Memory B cell (primary cell): ENCODE measurements at regions not wholly inside any gene's neighbourhood (a gene's known extent, or its start where the extent isn't known, plus 50 kb on each side); places are given as distances from the start of the nearest gene placed in this dataset.
"Not testable (repeated sequence)": the region's sequence is repeated elsewhere in the genome, so short reads cannot be mapped to it uniquely, and the experiment has no call there.

Experiments used
- ATAC-seq: fragments of 150-1000 bp; cut with Tn5 transposase; 2 replicates; pipeline ENCODE4 v1.10.0; 2021; ENCODE audit warnings: low read depth, mild to moderate bottlenecking, moderate library complexity
- DNase-seq, 2 donors: peaks; one replicate each; pipeline ENCODE4 v3.0.0; 2022; ENCODE audit warnings: low spot score in 2 of 2
- H3K27ac Mint-ChIP-seq: one replicate; pipeline ENCODE4 v1.8.0; 2022; ENCODE audit warnings: mild to moderate bottlenecking, moderate library complexity, mixed read lengths
- H3K27me3 Mint-ChIP-seq: one replicate; pipeline ENCODE4 v1.8.0; 2022; ENCODE audit warnings: mixed read lengths
- H3K36me3 Mint-ChIP-seq: one replicate; pipeline ENCODE4 v1.8.0; 2022; ENCODE audit warnings: mild to moderate bottlenecking, mixed read lengths
- H3K4me1 Mint-ChIP-seq: one replicate; pipeline ENCODE4 v1.8.0; 2022; ENCODE audit warnings: mixed read lengths
- H3K4me3 Mint-ChIP-seq: one replicate; pipeline ENCODE4 v1.8.0; 2022; ENCODE audit warnings: mild to moderate bottlenecking, moderate library complexity, mixed read lengths
- H3K9me3 Mint-ChIP-seq: one replicate; pipeline ENCODE4 v1.8.0; 2022; ENCODE audit warnings: mixed read lengths

DNA sequence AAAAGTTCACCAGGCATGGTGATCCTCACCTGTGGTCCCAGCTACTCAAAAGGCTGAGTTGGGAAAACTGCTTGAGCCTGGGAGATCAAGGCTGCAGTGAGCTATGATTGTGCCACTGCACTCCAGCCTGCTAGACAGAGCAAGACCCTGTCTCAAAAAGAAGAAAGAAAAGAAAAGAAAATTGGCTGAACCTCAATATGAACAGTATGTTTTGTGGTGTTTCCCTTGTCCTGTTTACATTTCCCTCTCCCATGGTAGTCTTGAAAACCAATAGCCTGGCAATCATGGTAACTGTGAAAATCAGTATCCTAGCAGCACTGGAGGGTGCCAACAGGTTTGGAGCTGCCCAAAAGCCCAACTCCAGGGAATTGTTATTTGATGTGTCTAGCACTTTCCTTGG lies 174.1 kb upstream of the NR4A3 start:
- H3K4me3 Mint-ChIP-seq, result no peak overlapping the region
- H3K4me1 Mint-ChIP-seq, result peaks cover 5% of the 10 kb centered on the region

DNA sequence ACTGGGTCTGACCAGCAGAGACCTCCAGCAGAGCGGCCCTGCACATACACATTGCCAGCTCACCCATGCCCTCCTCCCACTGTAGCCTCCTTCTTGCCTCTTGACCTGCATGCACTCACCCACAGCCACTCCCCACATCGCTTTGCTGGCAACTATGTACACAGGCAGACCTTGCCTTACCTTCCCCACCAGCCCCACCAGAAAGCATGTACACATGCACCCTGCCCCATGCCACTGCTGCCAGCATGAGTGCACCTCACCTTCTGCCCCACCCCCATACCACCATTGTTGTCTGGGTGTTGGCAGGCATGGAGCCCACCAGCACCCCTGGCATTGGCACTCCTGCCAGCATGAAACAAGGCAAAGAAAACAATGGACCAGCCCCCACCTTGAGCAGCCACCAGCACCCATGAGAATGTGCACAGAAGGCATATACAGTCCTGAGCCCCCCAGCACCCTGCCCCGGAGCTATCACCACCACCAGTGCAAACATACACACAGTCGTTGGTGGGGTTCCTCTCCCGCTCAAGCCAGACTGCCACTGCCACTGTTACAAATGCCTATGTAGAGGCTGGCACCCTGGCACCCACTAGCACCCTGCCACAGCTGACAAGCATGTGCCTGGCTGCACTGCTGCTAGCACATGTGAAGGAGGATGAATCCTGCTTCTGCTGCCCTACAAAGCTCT lies 171.4 kb upstream of the NR4A3 start:
- no peaks in the 10 kb centered on the region for H3K27me3 Mint-ChIP-seq
- no peak overlapping the region for H3K27ac Mint-ChIP-seq
- DNase-seq (no peak), ATAC-seq (no peak)
- H3K4me1 Mint-ChIP-seq, result peaks cover 2% of the 10 kb centered on the region
- no peak overlapping the region for H3K4me3 Mint-ChIP-seq
- peaks cover 2% of the 10 kb centered on the region for H3K36me3 Mint-ChIP-seq
- H3K9me3 Mint-ChIP-seq, result peaks cover 9% of the 10 kb centered on the region

More for the DNA sequence above, 174.1 kb upstream of the NR4A3 start:
- Mint-ChIP-seq H3K9me3 (peaks cover 6% of the 10 kb centered on the region), H3K27ac (no peak overlapping the region), H3K27me3 (no peaks in the 10 kb centered on the region), H3K36me3 (no peaks in the 10 kb centered on the region)
- no peak for DNase-seq
- ATAC-seq, result no peak

DNA sequence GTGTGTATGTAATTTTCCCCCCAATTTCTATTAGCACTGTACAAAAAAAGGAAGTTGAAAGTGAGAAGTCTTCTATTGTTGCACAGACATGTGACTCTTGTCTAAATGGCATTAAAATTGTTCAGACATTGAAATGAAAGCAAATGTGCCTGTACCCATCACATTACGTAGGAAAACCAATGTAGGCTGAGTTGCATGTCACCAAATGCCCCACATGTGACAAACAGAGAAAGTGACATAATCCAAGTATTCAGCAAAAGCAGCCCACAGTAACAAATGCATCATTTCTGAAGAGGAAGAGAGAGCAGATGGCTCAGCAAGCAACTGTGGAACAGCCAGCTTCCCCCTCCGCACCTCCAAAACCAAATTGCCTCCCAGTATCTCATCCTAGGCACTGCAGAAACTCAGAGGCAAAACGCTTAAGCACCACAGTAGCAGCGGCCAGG lies 161.5 kb upstream of the NR4A3 start:
- peaks cover 12% of the 10 kb centered on the region for H3K4me1 Mint-ChIP-seq
- H3K36me3 Mint-ChIP-seq, result no peaks in the 10 kb centered on the region
- H3K4me3 Mint-ChIP-seq, result peak overlapping the region; percentile 52
- peak; percentile 89 for ATAC-seq
- H3K27me3 Mint-ChIP-seq, result no peaks in the 10 kb centered on the region
- peak; percentile 38 to 67 for DNase-seq
- H3K27ac Mint-ChIP-seq, result peak overlapping the region; percentile 88
- H3K9me3 Mint-ChIP-seq, result peaks cover 2% of the 10 kb centered on the region

DNA sequence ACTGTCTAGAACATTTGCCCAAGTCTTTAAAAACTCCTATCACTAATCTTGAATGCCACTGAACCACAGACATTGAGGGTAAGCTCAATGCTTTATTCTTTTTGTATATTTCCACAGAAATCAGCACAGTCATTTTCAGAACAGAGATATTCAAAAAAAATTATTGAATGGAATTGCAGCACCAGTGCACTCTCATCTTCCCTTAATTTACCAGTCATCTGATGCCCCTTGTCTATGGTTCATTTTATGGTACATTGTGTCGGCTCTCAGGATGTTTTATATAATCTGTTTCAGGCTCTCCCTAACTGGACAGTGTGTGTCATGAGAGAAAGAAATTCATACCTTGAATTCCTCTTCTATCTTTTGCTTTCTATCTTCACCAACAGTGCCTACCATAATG lies 158.4 kb upstream of the NR4A3 start:
- Mint-ChIP-seq H3K27me3 (no peaks in the 10 kb centered on the region), H3K9me3 (peaks cover 2% of the 10 kb centered on the region), H3K4me1 (peaks cover 16% of the 10 kb centered on the region), H3K4me3 (no peak overlapping the region), H3K27ac (peak overlapping the region; percentile 14), H3K36me3 (no peaks in the 10 kb centered on the region)
- DNase-seq, result no peak
- ATAC-seq, result no peak

- peaks cover 16% of the 10 kb centered on the region for H3K4me1 Mint-ChIP-seq
- ATAC-seq (no peak), DNase-seq (no peak)
- H3K36me3 Mint-ChIP-seq, result no peaks in the 10 kb centered on the region
- H3K27ac Mint-ChIP-seq, result no peak overlapping the region
- no peak overlapping the region for H3K4me3 Mint-ChIP-seq
- H3K9me3 Mint-ChIP-seq, result peaks cover 2% of the 10 kb centered on the region
- no peaks in the 10 kb centered on the region for H3K27me3 Mint-ChIP-seq
Measured at GRCh38 chr9:99663856-99664255, 157.8 kb upstream of the NR4A3 start.

DNA sequence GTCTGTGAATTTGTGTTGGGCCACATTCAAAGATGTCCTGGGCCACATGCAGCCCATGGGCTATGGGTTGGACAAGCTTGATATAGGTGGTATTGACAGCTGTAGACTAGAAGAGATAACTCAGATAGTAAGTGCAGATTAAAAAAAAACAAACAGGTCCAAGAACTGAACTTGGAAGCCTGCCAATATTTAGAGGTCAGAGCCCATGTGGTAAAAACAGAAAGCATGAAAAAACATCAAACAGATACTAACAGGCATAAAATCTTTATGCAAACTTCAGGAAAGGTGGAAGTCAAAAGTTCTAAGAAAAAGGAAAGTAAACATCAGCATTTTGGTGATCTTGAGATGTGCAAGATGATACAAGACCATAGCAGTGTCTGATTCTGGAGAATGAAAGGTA lies 155.1 kb upstream of the NR4A3 start:
- Mint-ChIP-seq H3K4me3 (no peak overlapping the region), H3K27me3 (peaks cover 4% of the 10 kb centered on the region), H3K4me1 (peaks cover 4% of the 10 kb centered on the region), H3K27ac (no peak overlapping the region), H3K36me3 (no peaks in the 10 kb centered on the region), H3K9me3 (no peaks in the 10 kb centered on the region)
- DNase-seq (no peak), ATAC-seq (peak; percentile 26)

GRCh38 chr9:99670886-99671285 lies 150.8 kb upstream of the NR4A3 start:
- not testable (repeated sequence) for ATAC-seq, H3K9me3 Mint-ChIP-seq, DNase-seq, H3K4me3 Mint-ChIP-seq, H3K4me1 Mint-ChIP-seq, H3K36me3 Mint-ChIP-seq, H3K27me3 Mint-ChIP-seq, H3K27ac Mint-ChIP-seq

DNA sequence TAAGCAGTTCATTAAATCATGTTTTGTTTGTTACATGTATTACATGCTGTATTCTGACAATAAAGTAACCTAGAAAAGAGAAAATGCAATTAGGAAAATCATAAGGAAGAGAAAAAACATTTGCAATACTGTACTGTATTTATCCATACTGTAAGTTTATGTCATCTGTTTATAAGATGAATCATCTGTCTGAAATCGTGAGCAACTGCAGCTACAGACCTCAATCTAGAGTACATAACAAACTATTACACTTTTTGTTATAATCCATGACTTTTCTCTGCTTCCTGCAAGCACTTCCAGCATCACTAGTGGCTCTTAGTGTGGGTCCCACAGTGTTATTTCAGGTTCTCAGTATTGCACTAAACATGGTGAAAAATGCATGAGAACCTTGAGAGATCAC lies 144.4 kb upstream of the NR4A3 start:
- no peak overlapping the region for H3K27ac Mint-ChIP-seq
- peaks cover under 1% of the 10 kb centered on the region for H3K4me1 Mint-ChIP-seq
- no peak for DNase-seq
- H3K4me3 Mint-ChIP-seq, result no peak overlapping the region
- H3K36me3 Mint-ChIP-seq, result peaks cover 6% of the 10 kb centered on the region
- H3K9me3 Mint-ChIP-seq, result peaks cover 8% of the 10 kb centered on the region
- no peak for ATAC-seq
- peaks cover 4% of the 10 kb centered on the region for H3K27me3 Mint-ChIP-seq

GRCh38 chr9:99678566-99678965 lies 143.1 kb upstream of the NR4A3 start:
- peaks cover 1% of the 10 kb centered on the region for H3K27me3 Mint-ChIP-seq
- peaks cover 13% of the 10 kb centered on the region for H3K9me3 Mint-ChIP-seq
- no peak overlapping the region for H3K27ac Mint-ChIP-seq
- DNase-seq, result no peak
- ATAC-seq, result no peak
- peaks cover 10% of the 10 kb centered on the region for H3K36me3 Mint-ChIP-seq
- no peak overlapping the region for H3K4me3 Mint-ChIP-seq
- peaks cover 3% of the 10 kb centered on the region for H3K4me1 Mint-ChIP-seq

- Mint-ChIP-seq H3K4me3 (no peak overlapping the region), H3K27ac (no peak overlapping the region), H3K36me3 (peaks cover 10% of the 10 kb centered on the region), H3K9me3 (peaks cover 13% of the 10 kb centered on the region), H3K27me3 (peaks cover 1% of the 10 kb centered on the region), H3K4me1 (peaks cover 3% of the 10 kb centered on the region)
- no peak for DNase-seq
- no peak for ATAC-seq
Measured at GRCh38 chr9:99680191-99680590, 141.5 kb upstream of the NR4A3 start.

DNA sequence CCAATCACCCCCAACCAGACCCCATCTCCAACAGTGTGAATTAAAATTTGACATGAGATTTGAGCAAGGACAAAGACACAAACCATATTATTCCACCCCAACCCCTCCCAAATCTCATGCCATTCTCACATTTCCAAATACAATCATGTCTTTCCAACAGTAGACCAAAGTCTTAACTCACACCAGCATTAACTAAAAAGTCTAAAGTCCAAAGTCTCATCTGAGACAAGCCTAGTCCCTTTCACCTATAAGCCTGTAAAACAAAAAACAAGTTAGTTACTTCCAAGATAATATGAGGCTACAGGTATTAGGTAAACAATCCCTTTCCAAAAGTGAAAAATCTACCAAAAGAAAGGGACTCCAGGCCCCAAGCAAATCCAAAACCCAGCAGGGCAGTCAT lies 140.6 kb upstream of the NR4A3 start:
- H3K9me3 Mint-ChIP-seq, result peaks cover 8% of the 10 kb centered on the region
- peaks cover 1% of the 10 kb centered on the region for H3K27me3 Mint-ChIP-seq
- peaks cover 3% of the 10 kb centered on the region for H3K4me1 Mint-ChIP-seq
- no peak overlapping the region for H3K4me3 Mint-ChIP-seq
- no peak for ATAC-seq
- no peak overlapping the region for H3K27ac Mint-ChIP-seq
- peaks cover 5% of the 10 kb centered on the region for H3K36me3 Mint-ChIP-seq
- no peak for DNase-seq

- Mint-ChIP-seq H3K4me3 (no peak overlapping the region), H3K36me3 (peaks cover 5% of the 10 kb centered on the region), H3K9me3 (peaks cover 6% of the 10 kb centered on the region), H3K27me3 (peaks cover 1% of the 10 kb centered on the region), H3K27ac (no peak overlapping the region), H3K4me1 (peaks cover 3% of the 10 kb centered on the region)
- ATAC-seq (no peak), DNase-seq (no peak)
Measured at GRCh38 chr9:99682378-99682777, 139.3 kb upstream of the NR4A3 start.

- ATAC-seq (peak; percentile 74), DNase-seq (no peak)
- no peak overlapping the region for H3K27ac Mint-ChIP-seq
Measured at GRCh38 chr9:99682870-99683269, 138.8 kb upstream of the NR4A3 start.

DNA sequence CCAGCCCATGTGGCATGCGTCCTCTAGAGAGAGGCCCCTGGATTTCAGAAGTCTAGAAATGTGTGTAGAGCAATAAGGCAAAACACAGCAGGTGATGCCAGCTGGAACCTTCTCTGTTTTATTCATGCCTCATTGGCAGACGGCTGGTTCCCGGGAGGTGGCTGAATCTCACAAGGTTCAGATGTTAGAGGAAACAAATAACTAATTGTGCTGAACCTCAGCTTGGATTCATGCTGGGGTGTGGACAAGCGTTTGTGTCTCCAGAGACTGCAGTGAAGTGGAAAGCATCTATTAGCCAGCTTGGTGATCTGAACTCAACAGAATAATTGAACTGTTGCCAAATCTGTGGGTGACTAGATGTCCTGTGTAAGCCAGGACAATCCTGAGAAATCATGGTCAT lies 131.1 kb upstream of the NR4A3 start:
- Mint-ChIP-seq H3K4me3 (no peak overlapping the region), H3K4me1 (no peaks in the 10 kb centered on the region), H3K9me3 (no peaks in the 10 kb centered on the region), H3K36me3 (no peaks in the 10 kb centered on the region), H3K27me3 (peaks cover 5% of the 10 kb centered on the region), H3K27ac (no peak overlapping the region)
- DNase-seq (no peak), ATAC-seq (no peak)

More at GRCh38 chr9:99682870-99683269, 138.8 kb upstream of the NR4A3 start:
- Mint-ChIP-seq H3K4me3 (no peak overlapping the region), H3K9me3 (peaks cover 6% of the 10 kb centered on the region), H3K27me3 (no peaks in the 10 kb centered on the region), H3K36me3 (peaks cover 5% of the 10 kb centered on the region), H3K4me1 (peaks cover 3% of the 10 kb centered on the region)

GRCh38 chr9:99693888-99694287 lies 127.8 kb upstream of the NR4A3 start:
- ATAC-seq (no peak), DNase-seq (no peak)
- Mint-ChIP-seq H3K36me3 (no peaks in the 10 kb centered on the region), H3K4me1 (no peaks in the 10 kb centered on the region), H3K27ac (no peak overlapping the region), H3K4me3 (no peak overlapping the region), H3K27me3 (peaks cover 5% of the 10 kb centered on the region), H3K9me3 (peaks cover 2% of the 10 kb centered on the region)
